H1 (cell line): ENCODE measurements at regions not wholly inside any gene's neighbourhood (a gene's known extent, or its start where the extent isn't known, plus 50 kb on each side); places are given as distances from the start of the nearest gene placed in this dataset.

ENCODE experiments used
- CTCF ChIA-PET: fragments of 300-600 bp; sonication (Branson Sonifier 250); formaldehyde crosslinking; loops from one replicate; lab custom pipeline; 2021; ENCODE audit not compliant: partially characterized antibody; lab: Charles Lee
- POLR2A ChIA-PET: fragments of 300-600 bp; sonication (Branson Sonifier 250); formaldehyde crosslinking; loops from one replicate; lab custom pipeline; 2021; ENCODE audit warnings: inconsistent platforms; ENCODE audit not compliant: partially characterized antibody; lab: Charles Lee
- DNase-seq, 2 experiments: peaks; one replicate each; pipeline versions ENCODE4 v3.0.0 to v3.0.0-alpha.2; 2010 to 2022; ENCODE audit warnings: low spot score in 2 of 2, low read depth in 1 of 2, mixed read lengths in 1 of 2
- FAIRE-seq: peaks from 2 replicates; lab custom pipeline; 2011; peaks lifted over from hg19 to GRCh38; lab: Jason Lieb, UNC
- H2AFZ ChIP-seq: 2 replicates; pipeline ENCODE4 v1.8.1; 2012; ENCODE audit warnings: low read length, inconsistent platforms
- H2AK5ac ChIP-seq: 2 replicates; pipeline ENCODE4 v1.6.1; 2013; ENCODE audit warnings: low read depth, low read length
- H2BK120ac ChIP-seq: replicated peaks from 2 replicates; pipeline ENCODE3; 2013; ENCODE audit warnings: low read depth, low read length, inconsistent platforms
- H2BK12ac ChIP-seq: 2 replicates; pipeline ENCODE4 v1.6.1; 2013; ENCODE audit warnings: low read depth, low read length
- H2BK15ac ChIP-seq: 2 replicates; pipeline ENCODE4 v1.6.1; 2013; ENCODE audit warnings: low read length
- H2BK20ac ChIP-seq: 2 replicates; pipeline ENCODE4 v1.6.1; 2013; ENCODE audit warnings: low read length
- H2BK5ac ChIP-seq: 2 replicates; pipeline ENCODE4 v1.6.1; 2013; ENCODE audit warnings: low read depth, low read length
- H3K14ac ChIP-seq: 2 replicates; pipeline ENCODE4 v1.6.1; 2013; ENCODE audit warnings: inconsistent platforms; ENCODE audit not compliant: insufficient read length
- H3K18ac ChIP-seq: 2 replicates; pipeline ENCODE4 v1.6.1; 2013; ENCODE audit warnings: low read length; ENCODE audit errors: extremely low read depth
- H3K23ac ChIP-seq: 2 replicates; pipeline ENCODE4 v1.6.1; 2013; ENCODE audit warnings: inconsistent platforms; ENCODE audit not compliant: insufficient read length
- H3K23me2 ChIP-seq: 2 replicates; pipeline ENCODE4 v1.6.1; 2013; ENCODE audit warnings: low read depth, low read length
- H3K27ac ChIP-seq: 2 replicates; pipeline ENCODE4 v1.6.1; 2011; ENCODE audit warnings: low read depth, low read length, inconsistent platforms
- H3K27me3 ChIP-seq, 4 experiments: replicated peaks in 1 of 4; 1 replicate in 1 of 4; 2 replicates in 3 of 4; pipeline versions ENCODE4 v1.6.1 to v1.8.1; 2011 to 2013; ENCODE audit warnings: low read length in 3 of 4, mild to moderate bottlenecking in 3 of 4, inconsistent platforms in 2 of 4, mixed read lengths in 2 of 4, moderate library complexity in 1 of 4; ENCODE audit not compliant: control insufficient read depth in 3 of 4, insufficient read depth in 3 of 4; ENCODE audit errors: extremely low read depth in 1 of 4
- H3K36me3 ChIP-seq, 4 experiments: 2 replicates each; pipeline versions ENCODE4 v1.6.1 to v1.8.1; 2011 to 2013; ENCODE audit warnings: mild to moderate bottlenecking in 4 of 4, low read length in 3 of 4, moderate library complexity in 2 of 4, control low read depth in 1 of 4, inconsistent platforms in 1 of 4; ENCODE audit not compliant: insufficient read depth in 4 of 4, control insufficient read depth in 2 of 4
- H3K4ac ChIP-seq: replicated peaks from 2 replicates; pipeline ENCODE3; 2013; ENCODE audit warnings: low read length, low read depth, mixed read lengths, inconsistent platforms; ENCODE audit not compliant: insufficient read length
- H3K4me1 ChIP-seq, 4 experiments: replicated peaks in 1 of 4; 1 replicate in 1 of 4; 2 replicates in 3 of 4; pipeline versions ENCODE4 v1.6.1 to v1.8.1; 2011 to 2013; ENCODE audit warnings: low read length in 3 of 4, inconsistent platforms in 2 of 4, mixed read lengths in 1 of 4; ENCODE audit not compliant: insufficient read depth in 4 of 4, control insufficient read depth in 3 of 4
- H3K4me2 ChIP-seq, 2 experiments: 2 replicates each; pipeline versions ENCODE4 v1.6.1 to v1.8.1; 2011 to 2013; ENCODE audit warnings: low read depth in 2 of 2, low read length in 2 of 2, control low read depth in 1 of 2, inconsistent platforms in 1 of 2, mild to moderate bottlenecking in 1 of 2; ENCODE audit not compliant: insufficient read depth in 1 of 2
- H3K4me3 ChIP-seq, 4 experiments: fragments of 200-600, 300-600 bp in 1 of 4; sonication (generic), shearing (Covaris generic), sonication (Bioruptor Twin) in 1 of 4; 2 replicates each; pipeline versions ENCODE4 v1.5.1 to v1.8.1; 2011 to 2016; ENCODE audit warnings: low read length in 4 of 4, low read depth in 3 of 4, control low read depth in 2 of 4, inconsistent platforms in 2 of 4, mild to moderate bottlenecking in 2 of 4, mixed read lengths in 1 of 4, moderate library complexity in 1 of 4; ENCODE audit not compliant: insufficient read depth in 2 of 4; ENCODE audit errors: extremely low read depth in 1 of 4
- H3K56ac ChIP-seq: replicated peaks from 2 replicates; pipeline ENCODE3; 2013; ENCODE audit warnings: low read depth, mild to moderate bottlenecking, mixed read lengths, low read length, inconsistent platforms; ENCODE audit not compliant: insufficient read length
- H3K79me1 ChIP-seq: 2 replicates; pipeline ENCODE4 v1.6.1; 2013; ENCODE audit warnings: low read depth, low read length, control low read depth
- H3K79me2 ChIP-seq, 2 experiments: 2 replicates each; pipeline versions ENCODE4 v1.6.1 to v1.8.1; 2012 to 2013; ENCODE audit warnings: low read length in 2 of 2, mild to moderate bottlenecking in 2 of 2, inconsistent platforms in 1 of 2; ENCODE audit not compliant: insufficient read depth in 2 of 2, control insufficient read depth in 1 of 2
- H3K9ac ChIP-seq, 4 experiments: replicated peaks in 1 of 4; 1 replicate in 1 of 4; 2 replicates in 3 of 4; pipeline versions ENCODE4 v1.6.1 to v1.8.1; 2011 to 2013; ENCODE audit warnings: low read depth in 3 of 4, low read length in 3 of 4, control low read depth in 2 of 4, mild to moderate bottlenecking in 2 of 4, moderate library complexity in 2 of 4, inconsistent platforms in 1 of 4; ENCODE audit errors: extremely low read depth in 1 of 4
- H3K9me3 ChIP-seq, 2 experiments: 2 replicates each; pipeline versions ENCODE4 v1.6.1 to v1.8.1; 2012 to 2013; ENCODE audit warnings: mild to moderate bottlenecking in 2 of 2, moderate library complexity in 2 of 2, control low read depth in 1 of 2, inconsistent platforms in 1 of 2, low read depth in 1 of 2, low read length in 1 of 2, mixed read lengths in 1 of 2; ENCODE audit not compliant: insufficient read depth in 2 of 2
- H4K20me1 ChIP-seq, 2 experiments: replicated peaks in 1 of 2; 2 replicates each; pipeline versions ENCODE3 to v1.8.1; 2011 to 2013; ENCODE audit warnings: inconsistent platforms in 2 of 2, low read length in 2 of 2, mild to moderate bottlenecking in 1 of 2; ENCODE audit not compliant: insufficient read depth in 2 of 2, control insufficient read depth in 1 of 2
- H4K5ac ChIP-seq: 2 replicates; pipeline ENCODE4 v1.6.1; 2013; ENCODE audit warnings: low read length, low read depth, mixed read lengths, inconsistent platforms; ENCODE audit not compliant: insufficient read length
- H4K8ac ChIP-seq: 2 replicates; pipeline ENCODE4 v1.8.0; 2013; ENCODE audit warnings: mild to moderate bottlenecking, moderate library complexity, low read length, inconsistent platforms; ENCODE audit not compliant: insufficient read depth; ENCODE audit errors: extremely low read depth
- H4K91ac ChIP-seq: replicated peaks from 2 replicates; pipeline ENCODE3; 2013; ENCODE audit warnings: low read length, mixed read lengths, inconsistent platforms; ENCODE audit not compliant: insufficient read length
- WGBS, 2 experiments: shearing (Covaris generic) in 1 of 2; methylation state at CpG; one replicate each; pipeline versions ENCODE4 v1.1.6 to v1.1.7; 2013 to 2015; ENCODE audit warnings: low lambda C conversion rate in 2 of 2, mixed read lengths in 2 of 2, inconsistent platforms in 1 of 2, low coverage in 1 of 2, missing lambda C conversion rate in 1 of 2; ENCODE audit not compliant: insufficient replicate concordance in 2 of 2, insufficient coverage in 1 of 2, insufficient read length in 1 of 2; ENCODE audit errors: extremely low coverage in 1 of 2, missing lambda C conversion rate in 1 of 2; 5-methylcytosine and 5-hydroxymethylcytosine counted together
- TF ChIP-seq, protein P1 (sequence below): IDR thresholded peaks from 2 replicates; pipeline ENCODE4 v1.6.1; 2012; ENCODE audit warnings: inconsistent platforms

DNA sequence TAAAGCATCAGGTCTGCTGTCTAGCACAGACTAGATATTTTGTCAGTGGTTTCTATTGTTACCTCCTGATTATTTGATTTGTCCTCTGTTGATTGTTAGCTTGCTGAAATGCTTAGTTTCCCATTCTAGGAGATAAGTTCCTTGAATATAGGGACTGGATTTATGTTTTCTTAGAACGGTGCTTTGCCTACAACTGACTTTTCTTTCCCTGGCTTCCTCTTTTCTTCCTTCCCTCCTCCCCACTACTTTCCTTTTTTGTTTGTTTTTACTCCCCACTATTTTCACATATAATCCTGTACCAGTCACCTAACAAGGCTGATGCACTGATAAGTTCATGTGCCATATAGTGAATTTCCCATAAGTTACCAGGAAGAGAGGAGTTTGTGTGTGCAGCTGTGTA is 58.5 kb upstream of the METAP2 start:
- CTCF ChIA-PET, result interaction anchor here (1.2 kb wide), 1 partner anchor 56 kb away, joined by 3 read pairs; no protein-coding TSS in a partner anchor

More for the DNA sequence above, 58.5 kb upstream of the METAP2 start:
- H2BK120ac ChIP-seq, result no peak overlapping the region
- TF ChIP-seq, protein P1, sequence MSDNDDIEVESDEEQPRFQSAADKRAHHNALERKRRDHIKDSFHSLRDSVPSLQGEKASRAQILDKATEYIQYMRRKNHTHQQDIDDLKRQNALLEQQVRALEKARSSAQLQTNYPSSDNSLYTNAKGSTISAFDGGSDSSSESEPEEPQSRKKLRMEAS, result no peak
- H3K23me2 ChIP-seq, result no peaks in the 10 kb centered on the region
- no peak for FAIRE-seq
- no peak overlapping the region for H3K9ac ChIP-seq
- no peak overlapping the region for H2AFZ ChIP-seq
- no peak overlapping the region for H3K23ac ChIP-seq
- no peak overlapping the region for H2BK12ac ChIP-seq
- H3K79me1 ChIP-seq, result no peaks in the 10 kb centered on the region
- H3K14ac ChIP-seq, result no peak overlapping the region
- H2BK5ac ChIP-seq, result no peak overlapping the region
- H4K5ac ChIP-seq, result no peak overlapping the region
- H3K79me2 ChIP-seq, result no peaks in the 10 kb centered on the region
- 77% methylated on average over 1 of the region's 1 CpG; no CpG with 5 or more reads in 1 of the 2 experiments for WGBS, 2 experiments
- H3K4me2 ChIP-seq, result no peak overlapping the region
- no peak overlapping the region for H2BK15ac ChIP-seq
- H2AK5ac ChIP-seq, result no peak overlapping the region
- H3K4me3 ChIP-seq, result no peak overlapping the region
- no peaks in the 10 kb centered on the region for H4K20me1 ChIP-seq
- H3K4ac ChIP-seq, result no peak overlapping the region
- H3K27ac ChIP-seq, result no peak overlapping the region
- no peaks in the 10 kb centered on the region for H3K27me3 ChIP-seq
- H3K56ac ChIP-seq, result no peak overlapping the region
- H4K8ac ChIP-seq, result no peak overlapping the region
- no peaks in the 10 kb centered on the region for H3K36me3 ChIP-seq
- no peak for DNase-seq
- H2BK20ac ChIP-seq, result no peak overlapping the region
- no peak overlapping the region for H3K18ac ChIP-seq
- no peaks in the 10 kb centered on the region; a peak in 1 of 7 replicates for H3K4me1 ChIP-seq
- H4K91ac ChIP-seq, result no peak overlapping the region
- POLR2A ChIA-PET, result no interaction called here
- H3K9me3 ChIP-seq, result no peaks in the 10 kb centered on the region
